GM06990 (cell line): ENCODE measurements at regions not wholly inside any gene's neighbourhood (a gene's known extent, or its start where the extent isn't known, plus 50 kb on each side); places are given as distances from the start of the nearest gene placed in this dataset.

Source experiments
- DNase-seq: peaks from one replicate; pipeline ENCODE4 v3.0.0-alpha.2; 2011; ENCODE audit not compliant: insufficient read length; ENCODE audit errors: extremely low read depth
- H3K27me3 ChIP-seq: replicated peaks from 2 replicates; pipeline ENCODE4 v1.6.0; 2011; ENCODE audit warnings: low read length; ENCODE audit not compliant: control insufficient read depth, insufficient read depth
- H3K36me3 ChIP-seq: 2 replicates; pipeline ENCODE4 v1.5.1; 2011; ENCODE audit warnings: low read length; ENCODE audit not compliant: control insufficient read depth, insufficient read depth
- H3K4me3 ChIP-seq: replicated peaks from 2 replicates; pipeline ENCODE4 v1.5.1; 2011; ENCODE audit warnings: low read depth, mild to moderate bottlenecking, control low read depth, low read length
- TF ChIP-seq, protein P1 (sequence below): IDR thresholded peaks from 2 replicates; pipeline ENCODE4 v1.5.1; 2011; ENCODE audit warnings: low read length, control low read depth, mild to moderate bottlenecking, inconsistent platforms; ENCODE audit not compliant: insufficient read depth, poor library complexity, severe bottlenecking

DNA sequence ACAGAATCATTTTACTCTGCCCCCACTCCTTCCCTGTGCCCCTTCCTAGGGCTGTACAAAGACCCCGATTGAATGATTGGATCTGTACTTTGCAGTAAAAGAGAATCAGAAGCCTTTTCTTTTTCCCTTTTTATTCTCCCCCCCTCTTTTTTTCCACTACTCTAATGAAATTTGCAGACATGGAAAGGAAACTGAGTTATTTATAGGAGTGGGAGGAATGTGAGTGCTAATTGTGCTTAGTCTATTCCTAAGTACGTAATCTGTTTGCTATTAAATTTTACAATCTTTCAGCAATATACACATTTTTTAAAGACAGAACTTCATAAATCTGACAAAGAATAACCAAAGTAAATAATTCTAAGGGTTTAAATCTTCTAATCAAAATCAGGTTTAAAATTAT, 314.3 kb downstream of the MAP2K6 start:
- Histone ChIP-seq H3K4me3 (no peak overlapping the region), H3K27me3 (no peaks in the 10 kb centered on the region), H3K36me3 (no peaks in the 10 kb centered on the region)
- TF ChIP-seq, protein P1, sequence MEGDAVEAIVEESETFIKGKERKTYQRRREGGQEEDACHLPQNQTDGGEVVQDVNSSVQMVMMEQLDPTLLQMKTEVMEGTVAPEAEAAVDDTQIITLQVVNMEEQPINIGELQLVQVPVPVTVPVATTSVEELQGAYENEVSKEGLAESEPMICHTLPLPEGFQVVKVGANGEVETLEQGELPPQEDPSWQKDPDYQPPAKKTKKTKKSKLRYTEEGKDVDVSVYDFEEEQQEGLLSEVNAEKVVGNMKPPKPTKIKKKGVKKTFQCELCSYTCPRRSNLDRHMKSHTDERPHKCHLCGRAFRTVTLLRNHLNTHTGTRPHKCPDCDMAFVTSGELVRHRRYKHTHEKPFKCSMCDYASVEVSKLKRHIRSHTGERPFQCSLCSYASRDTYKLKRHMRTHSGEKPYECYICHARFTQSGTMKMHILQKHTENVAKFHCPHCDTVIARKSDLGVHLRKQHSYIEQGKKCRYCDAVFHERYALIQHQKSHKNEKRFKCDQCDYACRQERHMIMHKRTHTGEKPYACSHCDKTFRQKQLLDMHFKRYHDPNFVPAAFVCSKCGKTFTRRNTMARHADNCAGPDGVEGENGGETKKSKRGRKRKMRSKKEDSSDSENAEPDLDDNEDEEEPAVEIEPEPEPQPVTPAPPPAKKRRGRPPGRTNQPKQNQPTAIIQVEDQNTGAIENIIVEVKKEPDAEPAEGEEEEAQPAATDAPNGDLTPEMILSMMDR, result no peak
- no peak for DNase-seq

DNA sequence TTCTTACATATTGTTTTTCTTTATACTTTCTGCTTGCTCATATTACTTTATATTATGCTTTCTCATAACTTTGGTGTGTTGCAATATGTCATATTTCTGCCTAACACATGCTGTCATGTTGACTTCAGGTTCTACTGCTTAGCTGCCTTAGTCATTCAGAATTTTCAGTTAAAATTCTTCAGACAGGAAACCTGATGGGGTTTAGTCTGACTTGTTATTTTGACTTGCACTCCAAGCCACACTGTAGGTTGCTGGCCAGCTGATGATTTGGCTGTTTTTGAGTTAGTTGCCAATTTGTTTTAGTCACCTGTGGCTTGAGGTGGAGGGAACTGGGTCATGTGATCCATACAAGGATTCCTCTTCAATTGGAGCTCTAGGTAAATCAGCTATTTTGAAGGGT, 315.4 kb downstream of the MAP2K6 start:
- H3K36me3 ChIP-seq, result no peaks in the 10 kb centered on the region
- DNase-seq, result no peak
- TF ChIP-seq, protein P1, result no peak

DNA sequence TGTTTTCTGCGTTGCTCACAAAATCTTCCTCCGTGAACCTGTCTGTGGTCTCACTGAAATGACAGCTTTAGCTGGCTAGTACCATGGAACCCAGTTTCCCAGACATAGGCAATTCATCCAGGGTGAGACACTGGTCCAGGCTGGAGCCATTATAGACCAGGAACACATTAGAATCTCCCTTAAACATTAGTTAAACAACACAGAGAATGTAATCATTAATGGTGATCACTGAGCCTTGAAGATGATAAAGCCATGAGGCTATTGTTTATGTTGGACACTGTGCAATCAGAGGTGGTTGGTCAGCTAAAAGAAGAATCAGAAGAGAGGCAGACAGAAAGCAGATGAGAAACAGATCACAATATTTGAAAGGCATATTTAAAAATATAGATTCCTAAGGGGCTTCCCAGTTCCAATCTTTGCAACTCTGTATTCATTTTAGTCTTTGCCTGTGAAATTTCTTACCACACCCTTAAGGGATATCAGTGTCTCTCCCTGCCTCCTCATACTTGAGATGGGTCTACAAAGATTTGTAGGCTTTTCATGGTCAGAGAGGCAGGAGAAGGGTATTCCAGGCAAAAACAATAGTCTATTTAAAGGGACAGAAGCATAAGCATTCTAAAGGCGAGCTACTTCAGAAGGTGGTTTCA, 317.9 kb downstream of the MAP2K6 start:
- no peak overlapping the region for H3K4me3 ChIP-seq
- H3K27me3 ChIP-seq, result no peaks in the 10 kb centered on the region
- TF ChIP-seq, protein P1, result no peak
- no peak for DNase-seq
- no peaks in the 10 kb centered on the region for H3K36me3 ChIP-seq

More for the DNA sequence above, 315.4 kb downstream of the MAP2K6 start:
- H3K4me3 ChIP-seq, result no peak overlapping the region
- no peaks in the 10 kb centered on the region for H3K27me3 ChIP-seq

DNA sequence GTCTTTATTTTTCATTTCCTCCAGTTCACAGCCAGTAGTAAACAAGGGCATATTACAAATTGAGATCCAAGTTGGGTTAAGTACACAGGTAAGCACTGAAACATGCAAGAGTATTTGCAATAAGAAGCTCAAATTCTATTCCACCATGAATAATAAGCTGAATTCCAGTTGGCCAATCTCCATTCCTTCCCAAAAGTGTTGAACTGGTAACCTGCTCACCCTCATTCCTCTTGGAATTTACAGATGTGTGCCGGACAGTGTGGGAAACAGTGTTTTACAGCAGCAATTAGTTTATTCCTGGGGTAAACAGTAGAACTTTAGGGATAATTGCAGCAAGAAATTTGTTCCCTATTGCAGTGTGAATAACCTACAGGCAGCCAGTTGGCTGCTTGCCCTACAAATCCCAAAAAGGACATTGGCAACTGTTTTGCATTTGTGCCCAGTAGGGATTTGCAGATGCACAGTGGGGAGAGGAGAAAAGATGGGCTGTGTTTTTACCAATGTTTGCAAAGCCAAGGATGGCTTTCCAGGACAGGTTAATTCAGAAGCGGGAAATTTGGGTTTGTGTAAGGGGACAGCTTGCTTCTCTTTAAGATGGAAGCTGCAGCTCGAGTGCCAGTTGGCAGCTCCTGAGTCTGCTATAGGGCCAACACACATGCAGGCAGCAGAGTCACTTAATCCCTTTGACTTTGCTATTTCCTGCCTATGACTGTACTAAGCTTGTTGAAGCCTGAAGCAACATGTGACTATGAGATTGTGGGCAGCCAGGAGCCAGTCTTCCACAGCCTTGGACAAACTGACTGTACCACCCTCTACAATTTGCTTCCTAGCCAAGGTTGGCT, 318.9 kb downstream of the MAP2K6 start:
- Histone ChIP-seq H3K4me3 (no peak overlapping the region), H3K36me3 (no peaks in the 10 kb centered on the region), H3K27me3 (no peaks in the 10 kb centered on the region)
- TF ChIP-seq, protein P1, result no peak
- no peak for DNase-seq

DNA sequence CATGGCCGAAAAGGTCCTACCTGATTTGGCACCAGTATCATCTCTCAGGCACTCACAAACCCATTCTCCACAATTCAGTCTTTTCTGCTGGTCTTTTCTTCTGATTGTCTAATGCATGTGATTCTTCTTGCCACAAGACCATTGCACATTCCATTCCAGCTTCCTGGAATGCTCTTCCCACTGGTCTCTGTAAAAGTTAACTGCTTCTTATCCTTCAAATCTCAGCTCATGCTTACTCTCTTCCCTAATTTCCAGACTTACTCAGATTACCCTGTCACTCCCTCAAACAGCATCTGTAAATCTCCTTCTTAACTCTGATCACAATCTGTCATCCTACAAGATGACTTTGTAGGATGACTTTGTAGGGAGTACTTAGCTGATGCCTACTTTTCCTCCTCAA, 320.2 kb downstream of the MAP2K6 start:
- no peak for DNase-seq
- TF ChIP-seq, protein P1, result no peak
- no peak overlapping the region for H3K4me3 ChIP-seq
- H3K27me3 ChIP-seq, result no peaks in the 10 kb centered on the region
- H3K36me3 ChIP-seq, result no peaks in the 10 kb centered on the region
